Activated T-cell treated with anti-CD3 and anti-CD28 coated beads for 48 hours (primary cell): ENCODE measurements at regions not wholly inside any gene's neighbourhood (a gene's known extent, or its start where the extent isn't known, plus 50 kb on each side); places are given as distances from the start of the nearest gene placed in this dataset.
"Not testable (repeated sequence)": the region's sequence is repeated elsewhere in the genome, so short reads cannot be mapped to it uniquely, and the experiment has no call there.

Experiments
- DNase-seq: peaks from one replicate; pipeline ENCODE4 v3.0.0-alpha.2; 2020; ENCODE audit warnings: low read depth

GRCh38 chr13:108077284-108077683, 138.1 kb downstream of the LIG4 start:
- no peak for DNase-seq

GRCh38 chr13:108074429-108074828, 140.9 kb downstream of the LIG4 start:
- DNase-seq = not testable (repeated sequence)

GRCh38 chr13:108070925-108071324, 144.4 kb downstream of the LIG4 start:
- no peak for DNase-seq

GRCh38 chr13:108070491-108070890, 144.8 kb downstream of the LIG4 start:
- DNase-seq = no peak

GRCh38 chr13:108069521-108070210, 145.7 kb downstream of the LIG4 start:
- no peak for DNase-seq

GRCh38 chr13:108064372-108064771, 151.0 kb downstream of the LIG4 start:
- not testable (repeated sequence) for DNase-seq

- no peak for DNase-seq
These were observed 155.2 kb downstream of the LIG4 start for GRCh38 chr13:108060111-108060510.

- DNase-seq = no peak
These were observed 159.1 kb downstream of the LIG4 start for GRCh38 chr13:108056278-108056677.

- no peak for DNase-seq
These were observed 166.1 kb downstream of the LIG4 start for GRCh38 chr13:108049211-108049610.

- DNase-seq = no peak
These were observed 170.4 kb downstream of the LIG4 start for GRCh38 chr13:108044954-108045353.

GRCh38 chr13:108042866-108043265, 172.5 kb downstream of the LIG4 start:
- not testable (repeated sequence) for DNase-seq

GRCh38 chr13:108037348-108037747, 178.0 kb downstream of the LIG4 start:
- no peak for DNase-seq

- DNase-seq = no peak
These were observed 178.9 kb downstream of the LIG4 start for GRCh38 chr13:108036411-108036932.

GRCh38 chr13:108034909-108035410, 180.4 kb downstream of the LIG4 start:
- no peak for DNase-seq

- no peak for DNase-seq
These were observed 181.3 kb downstream of the LIG4 start for GRCh38 chr13:108033800-108034707.

GRCh38 chr13:108031865-108032264, 183.5 kb downstream of the LIG4 start:
- no peak for DNase-seq

- DNase-seq = no peak
These were observed 184.6 kb downstream of the LIG4 start for GRCh38 chr13:108030769-108031168.

GRCh38 chr13:108026680-108027410, 188.5 kb downstream of the LIG4 start:
- no peak for DNase-seq

GRCh38 chr13:108020027-108020426, 195.3 kb downstream of the LIG4 start:
- no peak for DNase-seq

- no peak for DNase-seq
These were observed 196.9 kb downstream of the LIG4 start for GRCh38 chr13:108018371-108018870.

- DNase-seq = no peak
These were observed 208.7 kb downstream of the LIG4 start for GRCh38 chr13:108006619-108007018.

- no peak for DNase-seq
These were observed 210.1 kb downstream of the LIG4 start for GRCh38 chr13:108005231-108005630.
